H1 (cell line): ENCODE measurements at regions not wholly inside any gene's neighbourhood (a gene's known extent, or its start where the extent isn't known, plus 50 kb on each side); places are given as distances from the start of the nearest gene placed in this dataset.

ENCODE experiments used
- CTCF ChIA-PET: fragments of 300-600 bp; sonication (Branson Sonifier 250); formaldehyde crosslinking; loops from one replicate; lab custom pipeline; 2021; ENCODE audit not compliant: partially characterized antibody; lab: Charles Lee
- POLR2A ChIA-PET: fragments of 300-600 bp; sonication (Branson Sonifier 250); formaldehyde crosslinking; loops from one replicate; lab custom pipeline; 2021; ENCODE audit warnings: inconsistent platforms; ENCODE audit not compliant: partially characterized antibody; lab: Charles Lee
- DNase-seq, 2 experiments: peaks; one replicate each; pipeline versions ENCODE4 v3.0.0 to v3.0.0-alpha.2; 2010 to 2022; ENCODE audit warnings: low spot score in 2 of 2, low read depth in 1 of 2, mixed read lengths in 1 of 2
- FAIRE-seq: peaks from 2 replicates; lab custom pipeline; 2011; peaks lifted over from hg19 to GRCh38; lab: Jason Lieb, UNC
- H2AFZ ChIP-seq: 2 replicates; pipeline ENCODE4 v1.8.1; 2012; ENCODE audit warnings: low read length, inconsistent platforms
- H2AK5ac ChIP-seq: 2 replicates; pipeline ENCODE4 v1.6.1; 2013; ENCODE audit warnings: low read depth, low read length
- H2BK120ac ChIP-seq: replicated peaks from 2 replicates; pipeline ENCODE3; 2013; ENCODE audit warnings: low read depth, low read length, inconsistent platforms
- H2BK12ac ChIP-seq: 2 replicates; pipeline ENCODE4 v1.6.1; 2013; ENCODE audit warnings: low read depth, low read length
- H2BK15ac ChIP-seq: 2 replicates; pipeline ENCODE4 v1.6.1; 2013; ENCODE audit warnings: low read length
- H2BK20ac ChIP-seq: 2 replicates; pipeline ENCODE4 v1.6.1; 2013; ENCODE audit warnings: low read length
- H2BK5ac ChIP-seq: 2 replicates; pipeline ENCODE4 v1.6.1; 2013; ENCODE audit warnings: low read depth, low read length
- H3K14ac ChIP-seq: 2 replicates; pipeline ENCODE4 v1.6.1; 2013; ENCODE audit warnings: inconsistent platforms; ENCODE audit not compliant: insufficient read length
- H3K18ac ChIP-seq: 2 replicates; pipeline ENCODE4 v1.6.1; 2013; ENCODE audit warnings: low read length; ENCODE audit errors: extremely low read depth
- H3K23ac ChIP-seq: 2 replicates; pipeline ENCODE4 v1.6.1; 2013; ENCODE audit warnings: inconsistent platforms; ENCODE audit not compliant: insufficient read length
- H3K23me2 ChIP-seq: 2 replicates; pipeline ENCODE4 v1.6.1; 2013; ENCODE audit warnings: low read depth, low read length
- H3K27ac ChIP-seq: 2 replicates; pipeline ENCODE4 v1.6.1; 2011; ENCODE audit warnings: low read depth, low read length, inconsistent platforms
- H3K27me3 ChIP-seq, 4 experiments: replicated peaks in 1 of 4; 1 replicate in 1 of 4; 2 replicates in 3 of 4; pipeline versions ENCODE4 v1.6.1 to v1.8.1; 2011 to 2013; ENCODE audit warnings: low read length in 3 of 4, mild to moderate bottlenecking in 3 of 4, inconsistent platforms in 2 of 4, mixed read lengths in 2 of 4, moderate library complexity in 1 of 4; ENCODE audit not compliant: control insufficient read depth in 3 of 4, insufficient read depth in 3 of 4; ENCODE audit errors: extremely low read depth in 1 of 4
- H3K36me3 ChIP-seq, 4 experiments: 2 replicates each; pipeline versions ENCODE4 v1.6.1 to v1.8.1; 2011 to 2013; ENCODE audit warnings: mild to moderate bottlenecking in 4 of 4, low read length in 3 of 4, moderate library complexity in 2 of 4, control low read depth in 1 of 4, inconsistent platforms in 1 of 4; ENCODE audit not compliant: insufficient read depth in 4 of 4, control insufficient read depth in 2 of 4
- H3K4ac ChIP-seq: replicated peaks from 2 replicates; pipeline ENCODE3; 2013; ENCODE audit warnings: low read length, low read depth, mixed read lengths, inconsistent platforms; ENCODE audit not compliant: insufficient read length
- H3K4me1 ChIP-seq, 4 experiments: replicated peaks in 1 of 4; 1 replicate in 1 of 4; 2 replicates in 3 of 4; pipeline versions ENCODE4 v1.6.1 to v1.8.1; 2011 to 2013; ENCODE audit warnings: low read length in 3 of 4, inconsistent platforms in 2 of 4, mixed read lengths in 1 of 4; ENCODE audit not compliant: insufficient read depth in 4 of 4, control insufficient read depth in 3 of 4
- H3K4me2 ChIP-seq, 2 experiments: 2 replicates each; pipeline versions ENCODE4 v1.6.1 to v1.8.1; 2011 to 2013; ENCODE audit warnings: low read depth in 2 of 2, low read length in 2 of 2, control low read depth in 1 of 2, inconsistent platforms in 1 of 2, mild to moderate bottlenecking in 1 of 2; ENCODE audit not compliant: insufficient read depth in 1 of 2
- H3K4me3 ChIP-seq, 4 experiments: fragments of 200-600, 300-600 bp in 1 of 4; sonication (generic), shearing (Covaris generic), sonication (Bioruptor Twin) in 1 of 4; 2 replicates each; pipeline versions ENCODE4 v1.5.1 to v1.8.1; 2011 to 2016; ENCODE audit warnings: low read length in 4 of 4, low read depth in 3 of 4, control low read depth in 2 of 4, inconsistent platforms in 2 of 4, mild to moderate bottlenecking in 2 of 4, mixed read lengths in 1 of 4, moderate library complexity in 1 of 4; ENCODE audit not compliant: insufficient read depth in 2 of 4; ENCODE audit errors: extremely low read depth in 1 of 4
- H3K56ac ChIP-seq: replicated peaks from 2 replicates; pipeline ENCODE3; 2013; ENCODE audit warnings: low read depth, mild to moderate bottlenecking, mixed read lengths, low read length, inconsistent platforms; ENCODE audit not compliant: insufficient read length
- H3K79me1 ChIP-seq: 2 replicates; pipeline ENCODE4 v1.6.1; 2013; ENCODE audit warnings: low read depth, low read length, control low read depth
- H3K79me2 ChIP-seq, 2 experiments: 2 replicates each; pipeline versions ENCODE4 v1.6.1 to v1.8.1; 2012 to 2013; ENCODE audit warnings: low read length in 2 of 2, mild to moderate bottlenecking in 2 of 2, inconsistent platforms in 1 of 2; ENCODE audit not compliant: insufficient read depth in 2 of 2, control insufficient read depth in 1 of 2
- H3K9ac ChIP-seq, 4 experiments: replicated peaks in 1 of 4; 1 replicate in 1 of 4; 2 replicates in 3 of 4; pipeline versions ENCODE4 v1.6.1 to v1.8.1; 2011 to 2013; ENCODE audit warnings: low read depth in 3 of 4, low read length in 3 of 4, control low read depth in 2 of 4, mild to moderate bottlenecking in 2 of 4, moderate library complexity in 2 of 4, inconsistent platforms in 1 of 4; ENCODE audit errors: extremely low read depth in 1 of 4
- H3K9me3 ChIP-seq, 2 experiments: 2 replicates each; pipeline versions ENCODE4 v1.6.1 to v1.8.1; 2012 to 2013; ENCODE audit warnings: mild to moderate bottlenecking in 2 of 2, moderate library complexity in 2 of 2, control low read depth in 1 of 2, inconsistent platforms in 1 of 2, low read depth in 1 of 2, low read length in 1 of 2, mixed read lengths in 1 of 2; ENCODE audit not compliant: insufficient read depth in 2 of 2
- H4K20me1 ChIP-seq, 2 experiments: replicated peaks in 1 of 2; 2 replicates each; pipeline versions ENCODE3 to v1.8.1; 2011 to 2013; ENCODE audit warnings: inconsistent platforms in 2 of 2, low read length in 2 of 2, mild to moderate bottlenecking in 1 of 2; ENCODE audit not compliant: insufficient read depth in 2 of 2, control insufficient read depth in 1 of 2
- H4K5ac ChIP-seq: 2 replicates; pipeline ENCODE4 v1.6.1; 2013; ENCODE audit warnings: low read length, low read depth, mixed read lengths, inconsistent platforms; ENCODE audit not compliant: insufficient read length
- H4K8ac ChIP-seq: 2 replicates; pipeline ENCODE4 v1.8.0; 2013; ENCODE audit warnings: mild to moderate bottlenecking, moderate library complexity, low read length, inconsistent platforms; ENCODE audit not compliant: insufficient read depth; ENCODE audit errors: extremely low read depth
- H4K91ac ChIP-seq: replicated peaks from 2 replicates; pipeline ENCODE3; 2013; ENCODE audit warnings: low read length, mixed read lengths, inconsistent platforms; ENCODE audit not compliant: insufficient read length
- KDM4A ChIP-seq: IDR thresholded peaks from one replicate; pipeline ENCODE4 v1.7.1; 2012; ENCODE audit warnings: low read depth, mild to moderate bottlenecking, moderate library complexity, low read length, inconsistent platforms; ENCODE audit not compliant: severe bottlenecking
- NANOG ChIP-seq: IDR thresholded peaks from 2 replicates; pipeline ENCODE4 v1.6.1; 2011; ENCODE audit warnings: low read length, low read depth, mild to moderate bottlenecking, inconsistent platforms; ENCODE audit not compliant: insufficient read depth, poor library complexity, severe bottlenecking
- RNF2 ChIP-seq: fragments of 200-900, 300-1000 bp; sonication (generic); IDR thresholded peaks from 2 replicates; pipeline ENCODE4 v1.7.1; 2016; ENCODE audit warnings: borderline replicate concordance, low read depth, mild to moderate bottlenecking, antibody characterized with exemption, low read length; ENCODE audit not compliant: poor library complexity, severe bottlenecking; ENCODE audit errors: missing control alignments
- TCF12 ChIP-seq: IDR thresholded peaks from 2 replicates; pipeline ENCODE4 v1.6.1; 2011; ENCODE audit warnings: low read depth, mild to moderate bottlenecking, low read length
- WGBS, 2 experiments: shearing (Covaris generic) in 1 of 2; methylation state at CpG; one replicate each; pipeline versions ENCODE4 v1.1.6 to v1.1.7; 2013 to 2015; ENCODE audit warnings: low lambda C conversion rate in 2 of 2, mixed read lengths in 2 of 2, inconsistent platforms in 1 of 2, low coverage in 1 of 2, missing lambda C conversion rate in 1 of 2; ENCODE audit not compliant: insufficient replicate concordance in 2 of 2, insufficient coverage in 1 of 2, insufficient read length in 1 of 2; ENCODE audit errors: extremely low coverage in 1 of 2, missing lambda C conversion rate in 1 of 2; 5-methylcytosine and 5-hydroxymethylcytosine counted together

GRCh38 chr6:170461111-170461510 lies 92.0 kb downstream of the PSMB1 start:
- H3K23me2 ChIP-seq: no peaks in the 10 kb centered on the region
- no peak overlapping the region for H3K4ac ChIP-seq
- H3K27me3 ChIP-seq: no peaks in the 10 kb centered on the region
- H2BK120ac ChIP-seq: no peak overlapping the region
- TF ChIP-seq TCF12 (no peak), KDM4A (no peak), RNF2 (no peak), NANOG (no peak)
- no peak overlapping the region for H2AFZ ChIP-seq
- H3K79me1 ChIP-seq: no peaks in the 10 kb centered on the region
- ChIA-PET CTCF (no interaction called here), POLR2A (no interaction called here)
- H3K9ac ChIP-seq: no peak overlapping the region
- H3K9me3 ChIP-seq: peaks cover 3 to 6% of the 10 kb centered on the region in 2 experiments; a peak in 3 of 4 replicates
- H3K4me3 ChIP-seq: no peak overlapping the region
- H2BK5ac ChIP-seq: no peak overlapping the region
- no peak overlapping the region for H4K5ac ChIP-seq
- no peak overlapping the region for H3K14ac ChIP-seq
- H3K36me3 ChIP-seq: no peaks in the 10 kb centered on the region
- no peak overlapping the region for H3K18ac ChIP-seq
- H2BK20ac ChIP-seq: no peak overlapping the region
- no peak overlapping the region for H4K91ac ChIP-seq
- H4K8ac ChIP-seq: no peak overlapping the region
- H2BK15ac ChIP-seq: no peak overlapping the region
- WGBS, 2 experiments: 84% methylated on average over 10 of the region's 10 CpGs; no CpG with 5 or more reads in 1 of the 2 experiments
- no peaks in the 10 kb centered on the region for H3K79me2 ChIP-seq
- H3K56ac ChIP-seq: no peak overlapping the region
- no peak overlapping the region for H3K23ac ChIP-seq
- no peak overlapping the region for H2BK12ac ChIP-seq
- H3K4me2 ChIP-seq: no peak overlapping the region
- no peaks in the 10 kb centered on the region for H4K20me1 ChIP-seq
- H2AK5ac ChIP-seq: no peak overlapping the region
- no peak for FAIRE-seq
- no peaks in the 10 kb centered on the region for H3K4me1 ChIP-seq
- no peak overlapping the region for H3K27ac ChIP-seq
- no peak for DNase-seq
